ENCODE measurements at regions not wholly inside any gene's neighbourhood (a gene's known extent, or its start where the extent isn't known, plus 50 kb on each side); places are given as distances from the start of the nearest gene placed in this dataset.

DNA sequence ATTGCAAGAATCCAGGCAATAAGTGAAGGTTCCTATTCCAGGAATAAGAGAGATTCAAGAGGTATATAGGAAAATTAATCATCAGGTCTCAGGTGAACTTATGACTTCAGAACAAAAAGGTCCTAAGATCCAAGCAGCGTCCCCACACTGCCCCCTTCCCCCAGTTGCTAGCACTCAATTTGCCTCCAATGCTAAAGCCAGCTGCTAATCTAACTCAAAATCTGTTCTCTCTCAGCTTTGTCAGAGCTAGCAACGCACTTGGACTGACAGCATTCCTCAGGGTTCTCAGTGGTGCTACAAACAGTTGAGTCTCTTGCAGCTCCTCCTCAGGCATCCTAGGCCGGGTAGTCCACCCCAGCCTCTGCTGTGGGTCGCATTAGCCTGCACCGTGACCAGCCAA lies 148.3 kb downstream of the RFX6 start:
- intact Hi-C loops (cut with micrococcal nuclease), result no loop called here

DNA sequence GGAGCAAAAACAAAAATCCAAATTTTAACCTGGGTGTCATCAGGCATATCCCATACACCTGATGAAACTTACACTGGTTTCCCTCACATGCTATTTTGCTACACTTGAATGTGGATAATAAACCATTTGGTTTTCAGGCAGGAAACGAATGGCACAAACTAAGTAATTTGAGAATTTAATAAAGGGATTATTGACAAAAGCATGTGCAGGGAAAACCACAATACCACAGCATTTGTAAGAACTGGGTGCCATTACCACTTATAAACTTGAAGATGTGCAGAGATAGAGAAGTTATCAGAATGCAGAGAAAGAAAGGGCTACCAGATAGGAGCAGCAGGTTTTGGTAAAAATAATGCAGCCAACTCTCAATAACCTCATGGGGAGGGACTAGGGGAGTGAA lies 151.2 kb downstream of the RFX6 start:
- no peaks in the 10 kb centered on the region for H3K27me3 Mint-ChIP-seq
- H3K27me3 ChIP-seq (ENCODE audit: control insufficient read depth in 2 of 2, insufficient read depth in 2 of 2, low read length in 2 of 2), result no peaks in the 10 kb centered on the region
- peaks cover 0 to 6% (median 0%) of the 10 kb centered on the region in 11 donors for H3K9me3 Mint-ChIP-seq
- ATAC-seq (no peak), DNase-seq (no peak)
- no peaks in the 10 kb centered on the region for H3K4me1 Mint-ChIP-seq
- POLR2A ChIA-PET, result no interaction called here
- intact Hi-C loops (cut with micrococcal nuclease), result no loop called here
- H3K27ac ChIP-seq (ENCODE audit: low read depth, low read length), result no peak overlapping the region
- CTCF ChIA-PET, result no interaction called here
- no peaks in the 10 kb centered on the region for H3K4me1 ChIP-seq (ENCODE audit: control insufficient read depth in 2 of 2, insufficient read depth in 2 of 2, low read length in 2 of 2)
- H3K27ac Mint-ChIP-seq, result no peak overlapping the region
- no peaks in the 10 kb centered on the region for H3K36me3 Mint-ChIP-seq
- no peak overlapping the region for H3K4me3 Mint-ChIP-seq
- H3K36me3 ChIP-seq (ENCODE audit: control insufficient read depth in 2 of 3, insufficient read depth in 3 of 3, low read length in 3 of 3), result no peaks in the 10 kb centered on the region
- H3K4me3 ChIP-seq (ENCODE audit: low read length), result no peak overlapping the region
- no peaks in the 10 kb centered on the region for H3K9me3 ChIP-seq (ENCODE audit: control insufficient read depth in 2 of 3, low read length in 3 of 3)

More for the DNA sequence above, 148.3 kb downstream of the RFX6 start:
- Mint-ChIP-seq H3K27me3 (no peaks in the 10 kb centered on the region), H3K9me3 (peaks cover 0 to 6% (median 0%) of the 10 kb centered on the region in 11 donors), H3K36me3 (no peaks in the 10 kb centered on the region), H3K4me3 (no peak overlapping the region), H3K4me1 (no peaks in the 10 kb centered on the region), H3K27ac (no peak overlapping the region)
- H3K27ac ChIP-seq (ENCODE audit: low read depth, low read length), result no peak overlapping the region
- H3K27me3 ChIP-seq (ENCODE audit: control insufficient read depth in 2 of 2, insufficient read depth in 2 of 2, low read length in 2 of 2), result no peaks in the 10 kb centered on the region
- ChIA-PET POLR2A (no interaction called here), CTCF (no interaction called here)
- H3K4me3 ChIP-seq (ENCODE audit: low read length), result no peak overlapping the region
- H3K36me3 ChIP-seq (ENCODE audit: control insufficient read depth in 2 of 3, insufficient read depth in 3 of 3, low read length in 3 of 3), result no peaks in the 10 kb centered on the region
- H3K9me3 ChIP-seq (ENCODE audit: control insufficient read depth in 2 of 3, low read length in 3 of 3), result no peaks in the 10 kb centered on the region
- no peak for DNase-seq
- no peak for ATAC-seq
- no peaks in the 10 kb centered on the region for H3K4me1 ChIP-seq (ENCODE audit: control insufficient read depth in 2 of 2, insufficient read depth in 2 of 2, low read length in 2 of 2)

DNA sequence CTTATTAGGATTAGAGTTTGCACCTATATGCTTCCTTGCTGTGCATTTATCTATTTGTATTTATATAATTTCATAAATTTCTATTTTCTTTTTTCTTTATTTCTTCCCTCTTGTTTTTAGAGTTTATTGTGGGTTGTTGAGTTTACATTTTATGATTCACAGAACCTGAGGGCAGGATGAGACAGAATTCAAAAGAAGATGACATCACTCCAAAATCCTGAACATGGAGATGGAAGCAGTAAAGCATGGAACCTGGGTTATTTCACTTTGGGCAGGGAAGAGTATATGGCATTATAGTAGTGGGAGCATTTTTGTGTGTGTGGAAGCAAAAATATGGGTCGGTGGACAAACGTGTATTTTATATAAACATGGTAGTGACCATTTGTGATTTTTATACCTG lies 157.5 kb downstream of the RFX6 start:
- CTCF ChIA-PET, result no interaction called here
- H3K36me3 Mint-ChIP-seq, result no peaks in the 10 kb centered on the region

DNA sequence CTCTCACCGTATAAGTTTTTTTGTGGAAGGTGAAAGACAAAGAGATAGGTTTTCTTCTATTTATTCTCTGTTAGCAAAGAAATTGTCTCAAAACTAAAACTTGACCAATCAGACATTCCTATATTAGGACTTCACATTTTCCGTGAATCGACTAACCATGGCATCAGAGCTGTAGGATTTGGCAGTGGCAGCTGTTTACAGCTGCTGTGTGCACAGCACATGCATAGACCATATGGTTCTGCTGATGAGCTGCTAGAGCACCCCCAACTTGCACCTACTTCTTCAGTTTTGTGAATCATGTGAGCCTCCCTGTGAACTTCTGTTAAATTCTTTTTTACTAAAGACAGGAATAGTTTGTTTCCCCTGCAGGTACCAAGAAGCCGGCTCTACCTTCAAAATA lies 157.9 kb downstream of the RFX6 start:
- H3K4me3 Mint-ChIP-seq, result no peak overlapping the region
- no peak overlapping the region for H3K27ac ChIP-seq (ENCODE audit: low read depth, low read length)
- DNase-seq (no peak), ATAC-seq (no peak)
- no peaks in the 10 kb centered on the region for H3K4me1 Mint-ChIP-seq
- no peaks in the 10 kb centered on the region for H3K27me3 ChIP-seq (ENCODE audit: control insufficient read depth in 2 of 2, insufficient read depth in 2 of 2, low read length in 2 of 2)
- H3K9me3 ChIP-seq (ENCODE audit: control insufficient read depth in 2 of 3, low read length in 3 of 3), result no peaks in the 10 kb centered on the region
- CTCF ChIA-PET, result no interaction called here
- H3K27me3 Mint-ChIP-seq, result no peaks in the 10 kb centered on the region
- H3K9me3 Mint-ChIP-seq, result peaks cover 0 to 13% (median 1%) of the 10 kb centered on the region in 11 donors
- H3K36me3 Mint-ChIP-seq, result no peaks in the 10 kb centered on the region
- no peak overlapping the region for H3K27ac Mint-ChIP-seq
- H3K4me3 ChIP-seq (ENCODE audit: low read length), result no peak overlapping the region
- POLR2A ChIA-PET, result no interaction called here
- intact Hi-C loops (cut with micrococcal nuclease), result no loop called here
- no peaks in the 10 kb centered on the region for H3K4me1 ChIP-seq (ENCODE audit: control insufficient read depth in 2 of 2, insufficient read depth in 2 of 2, low read length in 2 of 2)
- no peaks in the 10 kb centered on the region for H3K36me3 ChIP-seq (ENCODE audit: control insufficient read depth in 2 of 3, insufficient read depth in 3 of 3, low read length in 3 of 3)

More for the DNA sequence above, 157.5 kb downstream of the RFX6 start:
- Mint-ChIP-seq H3K27ac (no peak overlapping the region), H3K27me3 (no peaks in the 10 kb centered on the region), H3K4me3 (no peak overlapping the region), H3K9me3 (peaks cover 0 to 13% (median 0%) of the 10 kb centered on the region in 11 donors), H3K4me1 (no peaks in the 10 kb centered on the region)
- intact Hi-C loops (cut with micrococcal nuclease), result no loop called here
- no peak overlapping the region for H3K27ac ChIP-seq (ENCODE audit: low read depth, low read length)
- H3K27me3 ChIP-seq (ENCODE audit: control insufficient read depth in 2 of 2, insufficient read depth in 2 of 2, low read length in 2 of 2), result no peaks in the 10 kb centered on the region
- POLR2A ChIA-PET, result no interaction called here
- H3K9me3 ChIP-seq (ENCODE audit: control insufficient read depth in 2 of 3, low read length in 3 of 3), result no peaks in the 10 kb centered on the region
- ATAC-seq, result no peak
- DNase-seq, result no peak
- H3K4me3 ChIP-seq (ENCODE audit: low read length), result no peak overlapping the region
- H3K36me3 ChIP-seq (ENCODE audit: control insufficient read depth in 2 of 3, insufficient read depth in 3 of 3, low read length in 3 of 3), result no peaks in the 10 kb centered on the region
- no peaks in the 10 kb centered on the region for H3K4me1 ChIP-seq (ENCODE audit: control insufficient read depth in 2 of 2, insufficient read depth in 2 of 2, low read length in 2 of 2)

DNA sequence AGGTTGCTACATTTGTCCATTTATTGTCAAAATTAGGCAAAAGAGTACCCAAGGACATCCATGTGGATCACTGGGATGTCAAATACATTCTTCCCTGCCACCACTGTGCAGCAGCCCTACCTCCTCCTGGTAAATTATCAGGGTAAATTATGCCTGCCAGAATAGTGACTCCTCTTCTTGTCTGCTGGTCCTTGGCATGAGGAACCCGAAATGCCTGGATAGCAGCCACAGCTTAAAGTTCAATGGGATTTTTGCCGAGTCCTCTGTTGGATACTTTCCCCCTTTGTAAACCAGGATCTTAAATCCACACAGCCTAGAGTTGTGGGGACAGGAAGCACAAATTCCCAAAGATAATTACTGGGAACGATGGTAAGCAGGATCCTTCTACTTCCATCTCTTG lies 173.3 kb downstream of the RFX6 start:
- H3K4me3 ChIP-seq (ENCODE audit: low read length), result no peak overlapping the region
- Mint-ChIP-seq H3K4me1 (no peaks in the 10 kb centered on the region), H3K9me3 (peaks cover 5 to 31% (median 8%) of the 10 kb centered on the region in 11 donors), H3K36me3 (peaks cover 0 to 1% (median 0%) of the 10 kb centered on the region in 5 donors), H3K4me3 (no peak overlapping the region), H3K27me3 (no peaks in the 10 kb centered on the region), H3K27ac (no peak overlapping the region)
- ChIA-PET POLR2A (no interaction called here), CTCF (no interaction called here)
- no peak overlapping the region for H3K27ac ChIP-seq (ENCODE audit: low read depth, low read length)
- ATAC-seq (no peak), DNase-seq (no peak)
- H3K9me3 ChIP-seq (ENCODE audit: control insufficient read depth in 2 of 3, low read length in 3 of 3), result peaks cover 0 to 3% (median 0%) of the 10 kb centered on the region in 3 experiments
- H3K36me3 ChIP-seq (ENCODE audit: control insufficient read depth in 2 of 3, insufficient read depth in 3 of 3, low read length in 3 of 3), result no peaks in the 10 kb centered on the region
- H3K27me3 ChIP-seq (ENCODE audit: control insufficient read depth in 2 of 2, insufficient read depth in 2 of 2, low read length in 2 of 2), result no peaks in the 10 kb centered on the region
- no peaks in the 10 kb centered on the region for H3K4me1 ChIP-seq (ENCODE audit: control insufficient read depth in 2 of 2, insufficient read depth in 2 of 2, low read length in 2 of 2)
- intact Hi-C loops (cut with micrococcal nuclease), result no loop called here

DNA sequence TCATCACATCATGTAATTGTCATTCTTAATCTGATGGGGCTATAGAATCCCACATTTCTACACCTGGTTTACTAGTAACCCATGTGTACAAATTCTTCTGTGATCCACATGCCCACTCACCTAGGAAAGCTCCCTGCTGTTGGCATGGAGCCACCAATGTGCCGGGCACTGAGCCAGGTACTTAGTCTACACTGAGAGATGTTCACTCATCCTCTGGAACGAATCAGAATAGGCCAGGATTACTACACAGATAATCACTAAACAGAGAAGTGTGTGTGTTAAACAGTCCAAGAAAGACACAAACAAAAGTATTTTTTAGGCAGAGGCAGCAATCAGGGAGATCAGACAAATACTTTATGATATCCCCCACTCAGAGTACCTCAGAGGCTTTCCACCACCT lies 193.2 kb upstream of the VGLL2 start:
- H3K36me3 Mint-ChIP-seq, result no peaks in the 10 kb centered on the region
- no peak overlapping the region for H3K4me3 Mint-ChIP-seq
- peaks cover 0 to 7% (median 4%) of the 10 kb centered on the region in 5 donors for H3K27me3 Mint-ChIP-seq
- H3K27ac Mint-ChIP-seq, result no peak overlapping the region
- Histone ChIP-seq H3K27ac (ENCODE audit: low read depth, low read length) (no peak overlapping the region), H3K4me1 (ENCODE audit: control insufficient read depth in 2 of 2, insufficient read depth in 2 of 2, low read length in 2 of 2) (no peaks in the 10 kb centered on the region), H3K9me3 (ENCODE audit: control insufficient read depth in 2 of 3, low read length in 3 of 3) (no peaks in the 10 kb centered on the region), H3K27me3 (ENCODE audit: control insufficient read depth in 2 of 2, insufficient read depth in 2 of 2, low read length in 2 of 2) (no peaks in the 10 kb centered on the region), H3K36me3 (ENCODE audit: control insufficient read depth in 2 of 3, insufficient read depth in 3 of 3, low read length in 3 of 3) (no peaks in the 10 kb centered on the region), H3K4me3 (ENCODE audit: low read length) (no peak overlapping the region)
- ATAC-seq (no peak), DNase-seq (no peak)
- ChIA-PET CTCF (no interaction called here), POLR2A (no interaction called here)
- H3K9me3 Mint-ChIP-seq, result peaks cover 0 to 22% (median 5%) of the 10 kb centered on the region in 11 donors
- intact Hi-C loops (cut with micrococcal nuclease), result no loop called here
- H3K4me1 Mint-ChIP-seq, result no peaks in the 10 kb centered on the region

DNA sequence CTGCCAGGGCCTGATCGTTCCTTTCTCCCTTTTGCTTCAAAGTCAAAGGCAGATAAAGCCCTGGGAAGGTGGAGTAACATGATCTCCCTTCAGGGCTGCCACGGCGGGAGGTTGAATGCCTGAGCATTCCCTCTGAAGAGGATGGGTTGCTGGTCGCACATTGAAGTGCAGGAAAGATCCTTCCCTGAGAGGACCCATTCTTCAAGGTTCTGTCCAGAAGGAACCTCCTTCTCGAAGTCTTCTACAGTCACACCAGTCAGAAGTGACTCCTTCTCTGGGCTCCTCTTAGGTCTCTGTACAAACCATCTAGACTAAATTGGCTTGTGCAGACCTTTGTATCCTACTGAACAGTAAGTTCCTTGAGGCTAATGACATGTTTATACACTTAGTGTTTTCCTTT lies 192.6 kb upstream of the VGLL2 start:
- no peak for DNase-seq
- no peak overlapping the region for H3K4me3 ChIP-seq (ENCODE audit: low read length)
- no peaks in the 10 kb centered on the region for H3K27me3 ChIP-seq (ENCODE audit: control insufficient read depth in 2 of 2, insufficient read depth in 2 of 2, low read length in 2 of 2)
- POLR2A ChIA-PET, result no interaction called here
- Mint-ChIP-seq H3K4me3 (no peak overlapping the region), H3K27ac (no peak overlapping the region), H3K4me1 (no peaks in the 10 kb centered on the region), H3K36me3 (no peaks in the 10 kb centered on the region), H3K9me3 (peaks cover 0 to 23% (median 5%) of the 10 kb centered on the region in 11 donors), H3K27me3 (peaks cover 0 to 7% (median 4%) of the 10 kb centered on the region in 5 donors)
- intact Hi-C loops (cut with micrococcal nuclease), result no loop called here
- H3K27ac ChIP-seq (ENCODE audit: low read depth, low read length), result no peak overlapping the region
- no peaks in the 10 kb centered on the region for H3K9me3 ChIP-seq (ENCODE audit: control insufficient read depth in 2 of 3, low read length in 3 of 3)
- H3K36me3 ChIP-seq (ENCODE audit: control insufficient read depth in 2 of 3, insufficient read depth in 3 of 3, low read length in 3 of 3), result no peaks in the 10 kb centered on the region
- CTCF ChIA-PET, result no interaction called here
- no peak for ATAC-seq
- H3K4me1 ChIP-seq (ENCODE audit: control insufficient read depth in 2 of 2, insufficient read depth in 2 of 2, low read length in 2 of 2), result no peaks in the 10 kb centered on the region
